ENCODE measurements at regions not wholly inside any gene's neighbourhood (a gene's known extent, or its start where the extent isn't known, plus 50 kb on each side); places are given as distances from the start of the nearest gene placed in this dataset.

DNA sequence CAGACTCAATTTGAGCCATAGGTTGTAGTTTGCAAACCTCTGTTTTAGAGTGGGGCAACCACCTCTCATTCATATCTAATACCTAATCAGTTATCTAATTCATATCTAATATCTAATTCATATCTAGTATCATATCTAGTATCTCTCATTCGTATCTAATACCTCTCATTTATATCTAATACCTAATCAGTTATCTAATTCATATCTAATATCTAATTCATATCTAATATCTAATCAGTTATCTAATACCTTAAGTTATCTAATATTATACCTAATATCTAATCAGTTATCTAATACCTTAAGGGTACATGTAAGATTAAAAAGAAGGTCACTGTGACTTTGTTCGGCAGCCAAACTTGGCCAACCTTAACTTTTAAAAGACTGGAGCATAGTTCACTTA lies 403.4 kb upstream of the MMADHC start:
- TF ChIP-seq, protein P1, sequence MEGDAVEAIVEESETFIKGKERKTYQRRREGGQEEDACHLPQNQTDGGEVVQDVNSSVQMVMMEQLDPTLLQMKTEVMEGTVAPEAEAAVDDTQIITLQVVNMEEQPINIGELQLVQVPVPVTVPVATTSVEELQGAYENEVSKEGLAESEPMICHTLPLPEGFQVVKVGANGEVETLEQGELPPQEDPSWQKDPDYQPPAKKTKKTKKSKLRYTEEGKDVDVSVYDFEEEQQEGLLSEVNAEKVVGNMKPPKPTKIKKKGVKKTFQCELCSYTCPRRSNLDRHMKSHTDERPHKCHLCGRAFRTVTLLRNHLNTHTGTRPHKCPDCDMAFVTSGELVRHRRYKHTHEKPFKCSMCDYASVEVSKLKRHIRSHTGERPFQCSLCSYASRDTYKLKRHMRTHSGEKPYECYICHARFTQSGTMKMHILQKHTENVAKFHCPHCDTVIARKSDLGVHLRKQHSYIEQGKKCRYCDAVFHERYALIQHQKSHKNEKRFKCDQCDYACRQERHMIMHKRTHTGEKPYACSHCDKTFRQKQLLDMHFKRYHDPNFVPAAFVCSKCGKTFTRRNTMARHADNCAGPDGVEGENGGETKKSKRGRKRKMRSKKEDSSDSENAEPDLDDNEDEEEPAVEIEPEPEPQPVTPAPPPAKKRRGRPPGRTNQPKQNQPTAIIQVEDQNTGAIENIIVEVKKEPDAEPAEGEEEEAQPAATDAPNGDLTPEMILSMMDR (IDR thresholded peaks at IDR 0.05): no peak
- TF ChIP-seq POLR2A (IDR thresholded peaks at IDR 0.05): no peak
